Naive thymus-derived CD4-positive, alpha-beta T cell (primary cell): ENCODE measurements at regions not wholly inside any gene's neighbourhood (a gene's known extent, or its start where the extent isn't known, plus 50 kb on each side); places are given as distances from the start of the nearest gene placed in this dataset.

Experiments
- ATAC-seq: fragments of 150-1000 bp; cut with Tn5 transposase; 2 replicates; pipeline ENCODE4 v1.10.0; 2021; ENCODE audit warnings: mild to moderate bottlenecking, moderate library complexity
- CTCF ChIA-PET: fragments of 350-600 bp; sonication (Branson Sonifier 250); formaldehyde crosslinking; loops from one replicate; lab custom pipeline; 2021; ENCODE audit warnings: antibody characterized with exemption; lab: Charles Lee
- POLR2A ChIA-PET: fragments of 350-600 bp; sonication (Branson Sonifier 250); formaldehyde crosslinking; loops from one replicate; lab custom pipeline; 2021; ENCODE audit warnings: antibody characterized with exemption, inconsistent platforms; lab: Charles Lee
- DNase-seq, 9 donors: peaks; one replicate each; pipeline versions ENCODE4 v3.0.0 to v3.0.0-alpha.2; 2020 to 2022; ENCODE audit warnings: mixed read lengths in 1 of 9
- H3K27ac ChIP-seq: one replicate; pipeline ENCODE4 v1.7.0; 2013; ENCODE audit warnings: mild to moderate bottlenecking, low read depth, low read length, moderate library complexity
- H3K27me3 ChIP-seq, 2 donors: one replicate each; pipeline ENCODE4 v1.7.0; 2013; ENCODE audit warnings: low read length in 2 of 2, mild to moderate bottlenecking in 2 of 2, moderate library complexity in 2 of 2; ENCODE audit not compliant: control insufficient read depth in 2 of 2, insufficient read depth in 2 of 2
- H3K36me3 ChIP-seq, 3 experiments: 1 replicate in 2 of 3; 2 replicates in 1 of 3; pipeline ENCODE4 v1.7.0; 2013; ENCODE audit warnings: low read length in 3 of 3, mild to moderate bottlenecking in 3 of 3, moderate library complexity in 1 of 3; ENCODE audit not compliant: insufficient read depth in 3 of 3, control insufficient read depth in 2 of 3
- H3K4me1 ChIP-seq, 2 donors: one replicate each; pipeline ENCODE4 v1.7.0; 2013; ENCODE audit warnings: low read length in 2 of 2, mild to moderate bottlenecking in 2 of 2, moderate library complexity in 1 of 2; ENCODE audit not compliant: control insufficient read depth in 2 of 2, insufficient read depth in 2 of 2
- H3K4me3 ChIP-seq: 2 replicates; pipeline ENCODE4 v1.7.0; 2013; ENCODE audit warnings: mild to moderate bottlenecking, low read length
- H3K9me3 ChIP-seq, 3 experiments: 1 replicate in 2 of 3; 2 replicates in 1 of 3; pipeline ENCODE4 v1.7.0; 2013; ENCODE audit warnings: low read length in 3 of 3; ENCODE audit not compliant: control insufficient read depth in 2 of 3
- H3K27ac Mint-ChIP-seq, 9 donors: one replicate each; pipeline ENCODE4 v1.8.0; 2020 to 2022; ENCODE audit warnings: mixed read lengths in 9 of 9, mild to moderate bottlenecking in 8 of 9, moderate library complexity in 5 of 9, inconsistent platforms in 2 of 9
- H3K27me3 Mint-ChIP-seq, 5 donors: one replicate each; pipeline ENCODE4 v1.8.0; 2021 to 2022; ENCODE audit warnings: mixed read lengths in 5 of 5, mild to moderate bottlenecking in 1 of 5
- H3K36me3 Mint-ChIP-seq, 5 donors: one replicate each; pipeline ENCODE4 v1.8.0; 2020 to 2022; ENCODE audit warnings: mixed read lengths in 5 of 5, mild to moderate bottlenecking in 3 of 5, inconsistent platforms in 1 of 5
- H3K4me1 Mint-ChIP-seq, 7 donors: one replicate each; pipeline ENCODE4 v1.8.0; 2020 to 2022; ENCODE audit warnings: mixed read lengths in 7 of 7, mild to moderate bottlenecking in 3 of 7, inconsistent platforms in 1 of 7
- H3K4me3 Mint-ChIP-seq, 10 donors: one replicate each; pipeline ENCODE4 v1.8.0; 2020 to 2022; ENCODE audit warnings: mild to moderate bottlenecking in 10 of 10, mixed read lengths in 10 of 10, moderate library complexity in 6 of 10, inconsistent platforms in 2 of 10
- H3K9me3 Mint-ChIP-seq, 11 donors: one replicate each; pipeline ENCODE4 v1.8.0; 2020 to 2022; ENCODE audit warnings: mixed read lengths in 11 of 11, mild to moderate bottlenecking in 4 of 11, inconsistent platforms in 1 of 11, moderate library complexity in 1 of 11
- intact Hi-C, 2 donors: fragments of 100-400 bp; cut with micrococcal nuclease; formaldehyde crosslinking; loops; one replicate each; pipeline ENCODE4 v1.15.1; 2023

GRCh38 chr3:20698896-20699295, 512.9 kb upstream of the SGO1 start:
- Mint-ChIP-seq H3K36me3 (no peaks in the 10 kb centered on the region), H3K4me1 (no peaks in the 10 kb centered on the region), H3K27ac (no peak overlapping the region), H3K9me3 (peaks cover 0 to 18% (median 7%) of the 10 kb centered on the region in 11 donors), H3K27me3 (no peaks in the 10 kb centered on the region), H3K4me3 (no peak overlapping the region)
- ChIA-PET POLR2A (no interaction called here), CTCF (no interaction called here)
- Histone ChIP-seq H3K4me1 (no peaks in the 10 kb centered on the region), H3K27me3 (no peaks in the 10 kb centered on the region), H3K36me3 (no peaks in the 10 kb centered on the region), H3K9me3 (no peaks in the 10 kb centered on the region), H3K4me3 (no peak overlapping the region), H3K27ac (no peak overlapping the region)
- intact Hi-C loops: no loop called here
- DNase-seq: no peak
- no peak for ATAC-seq

GRCh38 chr3:20696388-20697150, 510.6 kb upstream of the SGO1 start:
- POLR2A ChIA-PET: no interaction called here
- no peaks in the 10 kb centered on the region for H3K9me3 ChIP-seq
- DNase-seq (no peak), ATAC-seq (no peak)
- H3K27me3 ChIP-seq: no peaks in the 10 kb centered on the region
- intact Hi-C loops: no loop called here
- CTCF ChIA-PET: no interaction called here
- Mint-ChIP-seq H3K9me3 (peaks cover 0 to 15% (median 2%) of the 10 kb centered on the region in 11 donors), H3K27me3 (no peaks in the 10 kb centered on the region), H3K36me3 (no peaks in the 10 kb centered on the region), H3K27ac (no peak overlapping the region), H3K4me3 (no peak overlapping the region), H3K4me1 (no peaks in the 10 kb centered on the region)
- H3K4me3 ChIP-seq: no peak overlapping the region
- no peaks in the 10 kb centered on the region for H3K4me1 ChIP-seq
- no peaks in the 10 kb centered on the region for H3K36me3 ChIP-seq
- H3K27ac ChIP-seq: no peak overlapping the region

DNA sequence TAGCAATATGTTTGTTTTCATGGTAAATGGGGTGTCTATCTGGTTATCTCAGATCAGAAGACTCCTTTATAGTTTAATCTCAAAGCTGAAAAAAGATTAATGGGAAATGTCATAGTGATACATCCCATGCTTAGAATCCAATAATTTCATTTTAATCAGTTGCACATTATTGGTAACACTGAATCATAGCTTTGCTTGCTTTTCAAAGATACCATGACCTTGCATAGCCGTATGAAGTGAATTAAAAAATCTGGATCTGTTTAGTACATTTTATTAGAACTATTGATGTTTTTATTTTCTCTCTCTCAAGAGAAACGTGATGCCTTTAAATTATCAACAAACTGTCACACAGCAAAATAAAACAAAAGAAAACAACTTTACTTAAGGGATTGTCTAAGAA, 506.7 kb upstream of the SGO1 start:
- no peaks in the 10 kb centered on the region for H3K4me1 ChIP-seq
- intact Hi-C loops: no loop called here
- H3K9me3 ChIP-seq: peaks cover 0 to 2% (median 0%) of the 10 kb centered on the region in 3 experiments
- H3K4me3 ChIP-seq: no peak overlapping the region
- DNase-seq (no peak), ATAC-seq (no peak)
- CTCF ChIA-PET: no interaction called here
- H3K4me1 Mint-ChIP-seq: no peaks in the 10 kb centered on the region
- H3K36me3 ChIP-seq: no peaks in the 10 kb centered on the region
- peaks cover 0 to 4% (median 0%) of the 10 kb centered on the region in 5 donors for H3K36me3 Mint-ChIP-seq
- H3K27ac ChIP-seq: no peak overlapping the region
- no peak overlapping the region for H3K4me3 Mint-ChIP-seq
- POLR2A ChIA-PET: no interaction called here
- H3K9me3 Mint-ChIP-seq: peaks cover 0 to 29% (median 8%) of the 10 kb centered on the region in 11 donors
- no peaks in the 10 kb centered on the region for H3K27me3 ChIP-seq
- no peak overlapping the region for H3K27ac Mint-ChIP-seq
- H3K27me3 Mint-ChIP-seq: no peaks in the 10 kb centered on the region

- H3K27ac ChIP-seq: no peak overlapping the region
- peaks cover 4 to 81% (median 36%) of the 10 kb centered on the region in 11 donors for H3K9me3 Mint-ChIP-seq
- intact Hi-C loops: no loop called here
- no peak overlapping the region for H3K4me3 ChIP-seq
- no peaks in the 10 kb centered on the region for H3K27me3 ChIP-seq
- H3K36me3 Mint-ChIP-seq: peaks cover 0 to 4% (median 0%) of the 10 kb centered on the region in 5 donors
- ChIA-PET CTCF (no interaction called here), POLR2A (no interaction called here)
- no peaks in the 10 kb centered on the region for H3K4me1 ChIP-seq
- H3K9me3 ChIP-seq: peaks cover 0 to 19% (median 0%) of the 10 kb centered on the region in 3 experiments
- no peak for ATAC-seq
- H3K27ac Mint-ChIP-seq: no peak overlapping the region
- H3K27me3 Mint-ChIP-seq: no peaks in the 10 kb centered on the region
- H3K4me1 Mint-ChIP-seq: no peaks in the 10 kb centered on the region
- DNase-seq: no peak
- H3K4me3 Mint-ChIP-seq: no peak overlapping the region
- no peaks in the 10 kb centered on the region for H3K36me3 ChIP-seq
Measured at GRCh38 chr3:20683910-20684309, 497.9 kb upstream of the SGO1 start.

DNA sequence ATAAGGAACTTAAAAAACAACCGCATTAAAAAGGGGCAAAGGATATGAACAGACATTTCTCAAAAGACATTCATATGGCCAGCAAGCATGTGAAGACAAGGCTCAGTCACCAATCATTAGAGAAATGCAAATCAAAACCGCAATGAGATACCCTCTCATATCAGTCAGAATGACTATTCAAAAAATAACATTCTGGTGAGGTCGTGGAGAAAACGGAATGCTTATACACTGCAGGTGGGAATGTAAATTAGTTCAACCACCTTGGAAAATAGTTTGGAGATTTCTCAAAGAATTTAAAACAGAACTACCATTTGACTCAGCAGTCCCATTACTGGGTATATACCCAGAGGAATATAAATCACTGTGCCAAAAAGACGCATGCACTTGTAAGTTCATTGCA, 496.6 kb upstream of the SGO1 start:
- H3K4me1 ChIP-seq: no peaks in the 10 kb centered on the region
- no peak overlapping the region for H3K4me3 ChIP-seq
- ChIA-PET CTCF (no interaction called here), POLR2A (no interaction called here)
- ATAC-seq (no peak), DNase-seq (no peak)
- Mint-ChIP-seq H3K4me1 (no peaks in the 10 kb centered on the region), H3K9me3 (peaks cover 4 to 82% (median 36%) of the 10 kb centered on the region in 11 donors), H3K36me3 (peaks cover 0 to 4% (median 0%) of the 10 kb centered on the region in 5 donors), H3K4me3 (no peak overlapping the region), H3K27ac (no peak overlapping the region), H3K27me3 (no peaks in the 10 kb centered on the region)
- H3K27me3 ChIP-seq: no peaks in the 10 kb centered on the region
- no peaks in the 10 kb centered on the region for H3K36me3 ChIP-seq
- no peak overlapping the region for H3K27ac ChIP-seq
- intact Hi-C loops: no loop called here
- H3K9me3 ChIP-seq: peaks cover 0 to 16% (median 0%) of the 10 kb centered on the region in 3 experiments

GRCh38 chr3:20680990-20681628, 495.1 kb upstream of the SGO1 start:
- no peaks in the 10 kb centered on the region for H3K4me1 ChIP-seq
- H3K27me3 Mint-ChIP-seq: no peaks in the 10 kb centered on the region
- H3K27me3 ChIP-seq: no peaks in the 10 kb centered on the region
- H3K4me3 ChIP-seq: no peak overlapping the region
- no peak overlapping the region for H3K4me3 Mint-ChIP-seq
- H3K4me1 Mint-ChIP-seq: no peaks in the 10 kb centered on the region
- H3K27ac ChIP-seq: no peak overlapping the region
- intact Hi-C loops: no loop called here
- no peak overlapping the region for H3K27ac Mint-ChIP-seq
- peaks cover 0 to 4% (median 0%) of the 10 kb centered on the region in 5 donors for H3K36me3 Mint-ChIP-seq
- ChIA-PET CTCF (no interaction called here), POLR2A (no interaction called here)
- peaks cover 4 to 82% (median 28%) of the 10 kb centered on the region in 11 donors for H3K9me3 Mint-ChIP-seq
- DNase-seq: no peak
- H3K36me3 ChIP-seq: no peaks in the 10 kb centered on the region
- no peak for ATAC-seq
- peaks cover 0 to 11% (median 0%) of the 10 kb centered on the region in 3 experiments for H3K9me3 ChIP-seq

DNA sequence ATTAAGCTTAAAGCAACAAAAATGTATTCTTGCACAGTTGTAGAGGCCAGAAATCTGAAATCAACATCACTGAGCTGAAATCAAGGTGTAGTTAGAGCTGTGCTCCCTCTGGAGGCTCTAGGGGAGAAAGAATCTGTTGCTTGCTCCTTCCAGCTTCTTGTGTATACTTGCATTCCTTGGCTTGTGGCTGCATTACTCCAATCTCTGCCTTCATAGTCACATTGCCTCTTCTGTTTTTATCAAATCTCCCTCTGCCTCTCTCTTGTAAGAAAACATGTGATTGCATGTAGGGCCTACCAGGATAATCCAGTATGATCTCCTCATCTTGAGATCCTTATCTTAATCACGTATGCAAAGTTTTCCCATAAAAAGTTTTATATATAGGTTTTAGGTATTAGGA, 487.9 kb upstream of the SGO1 start:
- H3K27ac ChIP-seq: no peak overlapping the region
- ChIA-PET POLR2A (no interaction called here), CTCF (no interaction called here)
- Mint-ChIP-seq H3K27me3 (no peaks in the 10 kb centered on the region), H3K4me1 (no peaks in the 10 kb centered on the region), H3K27ac (no peak overlapping the region), H3K36me3 (peaks cover 0 to 3% (median 0%) of the 10 kb centered on the region in 5 donors), H3K4me3 (no peak overlapping the region), H3K9me3 (peaks cover 4 to 44% (median 15%) of the 10 kb centered on the region in 11 donors)
- H3K4me3 ChIP-seq: no peak overlapping the region
- no peaks in the 10 kb centered on the region for H3K4me1 ChIP-seq
- H3K36me3 ChIP-seq: no peaks in the 10 kb centered on the region
- intact Hi-C loops: no loop called here
- no peaks in the 10 kb centered on the region for H3K9me3 ChIP-seq
- ATAC-seq: no peak
- H3K27me3 ChIP-seq: no peaks in the 10 kb centered on the region
- no peak for DNase-seq
